ENCODE measurements at regions not wholly inside any gene's neighbourhood (a gene's known extent, or its start where the extent isn't known, plus 50 kb on each side); places are given as distances from the start of the nearest gene placed in this dataset.

DNA sequence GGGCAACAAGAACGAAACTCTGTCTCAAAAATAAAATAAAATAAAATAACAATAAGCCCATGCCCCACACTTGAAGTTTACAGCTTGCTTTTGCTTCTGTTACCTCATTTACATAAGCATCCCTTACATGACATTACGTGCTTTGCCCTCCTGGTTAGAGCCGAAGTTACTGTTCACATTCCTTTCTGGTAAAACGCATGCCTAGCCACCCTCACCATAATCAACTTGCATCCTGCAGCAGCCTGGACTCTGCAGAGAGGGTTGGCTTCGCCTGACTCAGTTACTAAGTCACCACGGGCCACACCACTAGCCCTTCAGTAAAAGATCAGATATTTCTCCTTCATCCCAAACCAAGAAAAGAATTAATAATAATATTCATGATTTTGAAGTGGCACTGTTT is 736.0 kb upstream of the AUTS2 start:
- no peak overlapping the region for H3K56ac ChIP-seq (replicated peaks; ENCODE audit: insufficient read length, low read depth, low read length)
- H3K23ac ChIP-seq (ENCODE audit: insufficient read length), result no peak overlapping the region
- H3K23me2 ChIP-seq (ENCODE audit: low read depth, low read length), result no peaks in the 10 kb centered on the region
- no peak overlapping the region for H2BK120ac ChIP-seq (replicated peaks; ENCODE audit: low read depth, low read length)
- ChIA-PET CTCF (ENCODE audit: partially characterized antibody) (interaction anchor here (0.6 to 1.9 kb wide), 3 partner anchors 24 to 1298 kb away, joined by 3 to 5 read pairs (median 3); no protein-coding TSS in a partner anchor), POLR2A (ENCODE audit: partially characterized antibody) (no interaction called here)
- H3K4ac ChIP-seq (replicated peaks; ENCODE audit: insufficient read length, low read depth, low read length), result no peak overlapping the region
- H3K4me2 ChIP-seq (ENCODE audit: insufficient read depth in 1 of 2, low read depth in 2 of 2, low read length in 2 of 2), result no peak overlapping the region
- H3K18ac ChIP-seq (ENCODE audit: extremely low read depth, low read length), result no peak overlapping the region
- H3K9ac ChIP-seq (replicated peaks in 1 of 4; ENCODE audit: extremely low read depth in 1 of 4, low read depth in 3 of 4, low read length in 3 of 4), result no peak overlapping the region
- H4K5ac ChIP-seq (ENCODE audit: insufficient read length, low read depth, low read length), result no peak overlapping the region
- no peaks in the 10 kb centered on the region for H4K20me1 ChIP-seq (replicated peaks in 1 of 2; ENCODE audit: control insufficient read depth in 1 of 2, insufficient read depth in 2 of 2, low read length in 2 of 2)
- H2BK12ac ChIP-seq (ENCODE audit: low read depth, low read length), result no peak overlapping the region; the same call in 1 of the 2 replicates
- H2AK5ac ChIP-seq (ENCODE audit: low read depth, low read length), result no peak overlapping the region
- H3K36me3 ChIP-seq (ENCODE audit: control insufficient read depth in 2 of 4, insufficient read depth in 4 of 4, low read length in 3 of 4), result no peaks in the 10 kb centered on the region
- H3K9me3 ChIP-seq (ENCODE audit: insufficient read depth in 2 of 2, low read depth in 1 of 2, low read length in 1 of 2), result peaks cover 0 to 2% of the 10 kb centered on the region in 2 experiments; a peak in 1 of 4 replicates
- H3K79me1 ChIP-seq (ENCODE audit: low read depth, low read length), result no peaks in the 10 kb centered on the region
- DNase-seq (ENCODE audit: low read depth in 1 of 2, low spot score in 2 of 2) (no peak), FAIRE-seq (no peak)
- H4K8ac ChIP-seq (ENCODE audit: extremely low read depth, insufficient read depth, low read length), result no peak overlapping the region
- no peak overlapping the region for H3K4me3 ChIP-seq (ENCODE audit: extremely low read depth in 1 of 4, insufficient read depth in 2 of 4, low read depth in 3 of 4, low read length in 4 of 4)
- 97% methylated on average over 6 of the region's 6 CpGs; no CpG with 5 or more reads in 1 of the 2 experiments for WGBS, 2 experiments (ENCODE audit: extremely low coverage in 1 of 2, insufficient coverage in 1 of 2, insufficient read length in 1 of 2, insufficient replicate concordance in 2 of 2, low coverage in 1 of 2, low lambda C conversion rate in 2 of 2, missing lambda C conversion rate in 1 of 2)
- no peaks in the 10 kb centered on the region; a peak in 1 of 7 replicates for H3K4me1 ChIP-seq (replicated peaks in 1 of 4; ENCODE audit: control insufficient read depth in 3 of 4, insufficient read depth in 4 of 4, low read length in 3 of 4)
- H2BK5ac ChIP-seq (ENCODE audit: low read depth, low read length), result no peak overlapping the region
- H2AFZ ChIP-seq (ENCODE audit: low read length), result no peak overlapping the region
- no peaks in the 10 kb centered on the region for H3K79me2 ChIP-seq (ENCODE audit: control insufficient read depth in 1 of 2, insufficient read depth in 2 of 2, low read length in 2 of 2)
- H3K27me3 ChIP-seq (replicated peaks in 1 of 4; ENCODE audit: control insufficient read depth in 3 of 4, extremely low read depth in 1 of 4, insufficient read depth in 3 of 4, low read length in 3 of 4), result no peaks in the 10 kb centered on the region
- H3K27ac ChIP-seq (ENCODE audit: low read depth, low read length), result no peak overlapping the region
- H4K91ac ChIP-seq (replicated peaks; ENCODE audit: insufficient read length, low read length), result no peak overlapping the region
- H2BK15ac ChIP-seq (ENCODE audit: low read length), result no peak overlapping the region
- no peak overlapping the region for H2BK20ac ChIP-seq (ENCODE audit: low read length)
- no peak overlapping the region for H3K14ac ChIP-seq (ENCODE audit: insufficient read length)
- TF ChIP-seq SIX5 (IDR thresholded peaks at IDR 0.05; ENCODE audit: low read depth, low read length) (no peak), POU5F1 (IDR thresholded peaks at IDR 0.05; ENCODE audit: low read depth, low read length) (no peak), MAFK (IDR thresholded peaks at IDR 0.05; ENCODE audit: low read depth, low read length) (no peak), ZNF274 (IDR thresholded peaks at IDR 0.05; ENCODE audit: borderline replicate concordance, extremely low read depth, low read length) (no peak), ATF3 (IDR thresholded peaks at IDR 0.05; ENCODE audit: insufficient read depth, low read depth, low read length) (no peak), TCF12 (IDR thresholded peaks at IDR 0.05; ENCODE audit: low read depth, low read length) (no peak), NRF1 (IDR thresholded peaks at IDR 0.05; ENCODE audit: low read depth, low read length) (no peak), SIN3A (conservative IDR thresholded peaks at IDR 0.05 in 1 of 2, IDR thresholded peaks at IDR 0.05 in 1 of 2; ENCODE audit: low read depth in 1 of 2, low read length in 2 of 2) (no peak), RAD21 (IDR thresholded peaks at IDR 0.05 in 1 of 2, conservative IDR thresholded peaks at IDR 0.05 in 1 of 2; ENCODE audit: low read depth in 2 of 2, low read length in 2 of 2) (no peak), MAX (IDR thresholded peaks at IDR 0.05) (no peak), SP2 (IDR thresholded peaks at IDR 0.05; ENCODE audit: low read length) (no peak), KDM1A (IDR thresholded peaks at IDR 0.05; ENCODE audit: borderline replicate concordance, low read length) (no peak), SRF (IDR thresholded peaks at IDR 0.05; ENCODE audit: low read depth, low read length) (no peak), EZH2 (IDR thresholded peaks at IDR 0.05; ENCODE audit: low read depth, low read length, severe bottlenecking) (no peak)

Measured in H1 (cell line).